Vagina (tissue), 2 donors: ENCODE measurements at regions not wholly inside any gene's neighbourhood (a gene's known extent, or its start where the extent isn't known, plus 50 kb on each side); places are given as distances from the start of the nearest gene placed in this dataset.

ENCODE experiments used
- DNase-seq, 2 donors: peaks; one replicate each; pipeline ENCODE4 v3.0.0-alpha.2; 2017; ENCODE audit errors: extremely low spot score in 2 of 2
- H3K27ac ChIP-seq: fragments of 200-600 bp; sonication (generic); one replicate; pipeline ENCODE4 v1.5.1; 2019
- H3K27me3 ChIP-seq: fragments of 200-600 bp; sonication (generic); one replicate; pipeline ENCODE4 v1.5.1; 2019
- H3K36me3 ChIP-seq, 2 donors: fragments of 200-600 bp; sonication (generic); one replicate each; pipeline ENCODE4 v1.5.1; 2017 to 2019
- H3K4me1 ChIP-seq: fragments of 200-600 bp; sonication (generic); one replicate; pipeline ENCODE4 v1.5.1; 2019
- H3K4me3 ChIP-seq, 2 donors: fragments of 200-600 bp; sonication (generic); 1 replicate in 1 of 2; 2 replicates in 1 of 2; pipeline ENCODE4 v1.5.1; 2016 to 2019
- H3K9me3 ChIP-seq: fragments of 200-600 bp; sonication (generic); one replicate; pipeline ENCODE4 v1.5.1; 2019
- POLR2A ChIP-seq, 2 donors: fragments of 450-650 bp; IDR thresholded peaks; one replicate each; pipeline ENCODE4 v1.6.1; 2017; ENCODE audit warnings: antibody characterized with exemption in 2 of 2, mild to moderate bottlenecking in 2 of 2, moderate library complexity in 2 of 2
- POLR2AphosphoS5 ChIP-seq, 2 donors: sonication (generic); formaldehyde crosslinking; IDR thresholded peaks; one replicate each; pipeline ENCODE4 v1.9.0; 2017; ENCODE audit warnings: antibody characterized with exemption in 2 of 2, mild to moderate bottlenecking in 2 of 2, low read depth in 1 of 2; ENCODE audit not compliant: insufficient read depth in 1 of 2
- intact Hi-C: fragments of 100-400 bp; cut with DNase I; formaldehyde crosslinking; loops from one replicate; pipeline ENCODE4 v1.15.1; 2023
- TF ChIP-seq, protein P1 (sequence below), 3 experiments: fragments of 450-650 bp in 2 of 3; fragments of 200-600 bp in 1 of 3; sonication (generic) in 1 of 3; IDR thresholded peaks; one replicate each; pipeline ENCODE4 v1.5.1; 2017 to 2019; ENCODE audit warnings: antibody characterized with exemption in 3 of 3, mild to moderate bottlenecking in 2 of 3, moderate library complexity in 2 of 3

DNA sequence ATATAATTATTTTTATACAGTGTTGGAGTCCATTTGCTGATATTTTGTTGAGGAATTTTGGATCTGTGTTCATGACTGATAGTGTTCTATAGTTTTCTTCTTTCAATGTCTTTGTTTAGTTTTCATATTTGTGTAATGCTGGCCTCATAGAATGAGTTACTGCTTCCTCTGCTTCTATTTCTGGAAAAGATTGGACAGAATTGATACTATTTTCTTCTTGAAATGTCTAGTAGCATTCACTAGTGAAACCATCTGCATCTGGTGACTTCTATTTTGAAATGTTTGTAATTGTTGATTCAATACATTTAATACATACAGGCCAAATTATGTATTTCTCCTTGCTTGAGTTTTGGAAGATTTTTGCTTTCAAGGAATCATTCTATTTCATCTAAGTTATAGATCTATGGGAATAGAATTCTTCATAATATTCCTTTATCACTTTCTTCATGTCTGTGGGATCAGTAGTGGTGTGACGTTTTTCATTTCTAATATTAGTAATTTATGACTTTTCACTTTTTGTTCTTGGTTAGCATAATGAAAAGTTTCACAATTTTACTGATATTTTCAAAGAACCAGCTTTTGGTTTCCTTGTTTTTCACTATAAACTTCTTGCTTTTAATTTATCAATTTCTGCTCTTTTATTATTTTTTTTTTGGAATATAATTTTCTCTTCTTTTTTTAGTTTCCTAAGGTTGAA lies 509.9 kb upstream of the VRK2 start:
- no peak for DNase-seq
- TF ChIP-seq POLR2AphosphoS5 (IDR thresholded peaks at IDR 0.05; ENCODE audit: insufficient read depth in 1 of 2, low read depth in 1 of 2) (no peak), POLR2A (IDR thresholded peaks at IDR 0.05) (no peak)
- TF ChIP-seq, protein P1, sequence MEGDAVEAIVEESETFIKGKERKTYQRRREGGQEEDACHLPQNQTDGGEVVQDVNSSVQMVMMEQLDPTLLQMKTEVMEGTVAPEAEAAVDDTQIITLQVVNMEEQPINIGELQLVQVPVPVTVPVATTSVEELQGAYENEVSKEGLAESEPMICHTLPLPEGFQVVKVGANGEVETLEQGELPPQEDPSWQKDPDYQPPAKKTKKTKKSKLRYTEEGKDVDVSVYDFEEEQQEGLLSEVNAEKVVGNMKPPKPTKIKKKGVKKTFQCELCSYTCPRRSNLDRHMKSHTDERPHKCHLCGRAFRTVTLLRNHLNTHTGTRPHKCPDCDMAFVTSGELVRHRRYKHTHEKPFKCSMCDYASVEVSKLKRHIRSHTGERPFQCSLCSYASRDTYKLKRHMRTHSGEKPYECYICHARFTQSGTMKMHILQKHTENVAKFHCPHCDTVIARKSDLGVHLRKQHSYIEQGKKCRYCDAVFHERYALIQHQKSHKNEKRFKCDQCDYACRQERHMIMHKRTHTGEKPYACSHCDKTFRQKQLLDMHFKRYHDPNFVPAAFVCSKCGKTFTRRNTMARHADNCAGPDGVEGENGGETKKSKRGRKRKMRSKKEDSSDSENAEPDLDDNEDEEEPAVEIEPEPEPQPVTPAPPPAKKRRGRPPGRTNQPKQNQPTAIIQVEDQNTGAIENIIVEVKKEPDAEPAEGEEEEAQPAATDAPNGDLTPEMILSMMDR (IDR thresholded peaks at IDR 0.05): no peak
- no peaks in the 10 kb centered on the region for H3K27me3 ChIP-seq
- H3K36me3 ChIP-seq: no peaks in the 10 kb centered on the region
- intact Hi-C loops: no loop called here
- no peaks in the 10 kb centered on the region for H3K4me1 ChIP-seq
- H3K9me3 ChIP-seq: no peaks in the 10 kb centered on the region
- no peak overlapping the region for H3K27ac ChIP-seq
- no peak overlapping the region for H3K4me3 ChIP-seq

DNA sequence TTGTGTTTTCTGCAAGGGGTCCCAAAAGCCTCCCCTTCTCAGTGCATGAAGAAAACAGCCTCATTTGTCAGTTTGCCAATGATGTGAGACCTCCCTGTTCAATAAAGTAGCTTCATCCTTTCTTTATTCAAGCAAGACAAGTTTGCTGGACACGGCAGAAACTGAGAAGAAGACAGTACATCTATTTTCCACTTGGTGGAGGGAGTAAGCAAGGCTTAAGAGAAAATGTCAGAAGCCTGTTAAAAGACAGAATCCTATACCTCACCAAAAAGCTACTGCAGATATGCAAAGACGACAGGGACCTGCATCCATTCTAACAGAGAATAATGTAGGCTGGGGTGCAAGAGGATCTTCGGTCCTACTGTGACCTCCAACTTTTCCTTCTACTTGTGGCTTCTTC lies 506.8 kb upstream of the VRK2 start:
- no peaks in the 10 kb centered on the region for H3K9me3 ChIP-seq
- no peaks in the 10 kb centered on the region for H3K27me3 ChIP-seq
- H3K4me3 ChIP-seq: no peak overlapping the region
- intact Hi-C loops: no loop called here
- H3K36me3 ChIP-seq: no peaks in the 10 kb centered on the region
- TF ChIP-seq POLR2AphosphoS5 (IDR thresholded peaks at IDR 0.05; ENCODE audit: insufficient read depth in 1 of 2, low read depth in 1 of 2): no peak
- TF ChIP-seq POLR2A (IDR thresholded peaks at IDR 0.05): no peak
- TF ChIP-seq, protein P1 (IDR thresholded peaks at IDR 0.05): no peak
- no peak for DNase-seq
- no peak overlapping the region for H3K27ac ChIP-seq
- H3K4me1 ChIP-seq: no peaks in the 10 kb centered on the region

DNA sequence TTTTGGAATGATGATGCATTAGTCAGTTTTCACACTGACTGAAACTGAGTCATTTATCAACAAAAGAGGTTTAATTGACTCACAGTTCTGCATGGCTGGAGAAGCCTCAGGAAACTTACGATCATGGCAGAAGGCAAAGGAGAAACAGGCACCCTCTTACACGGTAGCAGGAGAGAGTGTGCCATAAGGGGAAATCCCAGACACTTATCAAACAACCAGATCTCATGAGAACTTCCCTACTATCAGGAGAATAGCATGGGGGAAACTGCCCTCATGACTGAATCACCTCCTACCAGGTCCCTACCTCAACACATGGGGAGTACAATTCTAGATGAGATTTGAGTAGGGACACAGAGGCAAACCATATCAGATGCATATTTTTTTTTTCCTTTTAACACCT lies 504.5 kb upstream of the VRK2 start:
- DNase-seq: no peak
- Histone ChIP-seq H3K9me3 (no peaks in the 10 kb centered on the region), H3K27me3 (no peaks in the 10 kb centered on the region), H3K36me3 (no peaks in the 10 kb centered on the region), H3K4me3 (no peak overlapping the region), H3K4me1 (no peaks in the 10 kb centered on the region), H3K27ac (no peak overlapping the region)
- intact Hi-C loops: no loop called here
- TF ChIP-seq, protein P1 (IDR thresholded peaks at IDR 0.05): no peak
- TF ChIP-seq POLR2A (IDR thresholded peaks at IDR 0.05) (no peak), POLR2AphosphoS5 (IDR thresholded peaks at IDR 0.05; ENCODE audit: insufficient read depth in 1 of 2, low read depth in 1 of 2) (no peak)

DNA sequence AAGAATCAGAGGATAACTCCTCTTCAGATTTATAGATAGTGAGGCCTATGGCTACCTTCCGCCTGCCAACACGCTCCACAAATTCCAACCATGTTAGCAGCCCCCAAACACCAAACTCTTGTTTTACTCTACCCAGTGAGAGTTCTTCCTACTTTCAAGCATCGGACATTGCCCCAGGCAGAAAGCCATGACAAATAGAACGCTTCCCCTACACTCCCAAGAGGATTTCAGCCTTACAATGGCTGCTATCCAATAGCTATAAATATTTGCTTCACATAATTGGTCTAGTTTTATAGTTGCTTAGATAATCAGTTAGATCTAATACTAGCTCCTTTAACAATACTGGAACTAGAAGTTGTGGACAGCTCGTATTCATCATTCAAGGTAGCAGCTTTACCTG lies 503.4 kb upstream of the VRK2 start:
- TF ChIP-seq POLR2AphosphoS5 (IDR thresholded peaks at IDR 0.05; ENCODE audit: insufficient read depth in 1 of 2, low read depth in 1 of 2) (no peak), POLR2A (IDR thresholded peaks at IDR 0.05) (no peak)
- TF ChIP-seq, protein P1 (IDR thresholded peaks at IDR 0.05): no peak
- no peak overlapping the region for H3K27ac ChIP-seq
- intact Hi-C loops: no loop called here
- DNase-seq: no peak
- no peaks in the 10 kb centered on the region for H3K4me1 ChIP-seq
- H3K4me3 ChIP-seq: no peak overlapping the region
- no peaks in the 10 kb centered on the region for H3K36me3 ChIP-seq
- H3K9me3 ChIP-seq: no peaks in the 10 kb centered on the region
- H3K27me3 ChIP-seq: no peaks in the 10 kb centered on the region

DNA sequence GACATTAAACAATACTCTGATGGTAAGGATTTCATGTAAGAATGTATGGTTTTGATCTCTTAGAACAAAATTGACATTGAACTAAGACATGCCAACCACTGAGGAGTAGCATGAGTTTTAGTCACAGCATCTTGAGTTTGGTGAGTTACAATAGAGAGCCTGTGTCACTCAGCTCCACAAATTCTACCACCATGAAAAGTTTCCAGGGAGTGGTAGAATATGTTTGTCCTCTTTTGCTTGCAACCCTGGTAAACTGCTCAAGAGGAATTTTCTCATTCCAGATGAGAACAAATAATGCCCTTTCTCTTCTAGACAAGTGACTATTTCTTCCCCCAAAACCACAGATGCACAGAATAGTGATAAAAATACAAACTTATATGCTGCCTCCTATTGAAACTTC lies 502.0 kb upstream of the VRK2 start:
- intact Hi-C loops: no loop called here
- TF ChIP-seq, protein P1 (IDR thresholded peaks at IDR 0.05): no peak
- no peak for TF ChIP-seq POLR2A (IDR thresholded peaks at IDR 0.05)
- TF ChIP-seq POLR2AphosphoS5 (IDR thresholded peaks at IDR 0.05; ENCODE audit: insufficient read depth in 1 of 2, low read depth in 1 of 2): no peak

More for the DNA sequence above, 502.0 kb upstream of the VRK2 start:
- Histone ChIP-seq H3K9me3 (no peaks in the 10 kb centered on the region), H3K4me3 (no peak overlapping the region), H3K4me1 (no peaks in the 10 kb centered on the region), H3K27ac (no peak overlapping the region), H3K27me3 (no peaks in the 10 kb centered on the region), H3K36me3 (no peaks in the 10 kb centered on the region)
- no peak for DNase-seq
